ENCODE measurements at regions not wholly inside any gene's neighbourhood (a gene's known extent, or its start where the extent isn't known, plus 50 kb on each side); places are given as distances from the start of the nearest gene placed in this dataset.

- TF ChIP-seq CTCF (IDR thresholded peaks at IDR 0.05 in 2 of 3, conservative IDR thresholded peaks at IDR 0.05 in 1 of 3; ENCODE audit: control insufficient read depth in 2 of 3, extremely low read depth in 1 of 3, insufficient read depth in 1 of 3, low read depth in 3 of 3, low read length in 3 of 3), result no peak
- no peak for TF ChIP-seq RFX5 (IDR thresholded peaks at IDR 0.05; ENCODE audit: low read depth, low read length)
Observed at GRCh38 chr5:60509519-60509918, 190.4 kb downstream of the DEPDC1B start (continued).

DNA sequence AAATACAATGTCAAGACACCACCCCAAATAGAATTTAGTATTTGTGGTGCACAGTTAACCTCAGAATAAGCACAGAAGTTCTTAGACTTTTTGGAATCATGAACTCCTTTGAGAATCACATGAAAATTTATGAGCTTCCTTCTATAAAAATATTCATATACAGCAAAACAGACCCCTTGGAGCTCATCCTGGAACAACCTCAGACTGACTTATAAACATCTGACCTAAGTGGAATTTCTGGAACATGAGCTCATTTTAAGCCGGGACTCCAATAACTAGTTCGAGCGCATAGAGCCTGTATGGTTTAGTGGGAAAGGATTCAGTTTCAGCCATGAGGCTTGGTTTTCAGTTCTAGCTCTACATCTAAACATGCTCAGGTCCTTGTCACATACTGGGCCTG lies 192.3 kb downstream of the DEPDC1B start:
- BruUV-seq (replicated peaks), result no TSS peak

More for the DNA sequence above, 192.3 kb downstream of the DEPDC1B start:
- no peak for ATAC-seq
- Histone ChIP-seq H3K36me3 (ENCODE audit: control insufficient read depth in 2 of 2, insufficient read depth in 2 of 2, low read length in 1 of 2) (no peaks in the 10 kb centered on the region), H3K79me2 (ENCODE audit: control insufficient read depth, insufficient read depth, low read length) (no peaks in the 10 kb centered on the region; the same call in none of the 2 replicates), H3K4me1 (ENCODE audit: control insufficient read depth, insufficient read depth, low read length) (peaks cover 29% of the 10 kb centered on the region), H3K9me3 (replicated peaks; ENCODE audit: control insufficient read depth, insufficient read depth, low read length) (no peaks in the 10 kb centered on the region), H3K27me3 (replicated peaks in 1 of 2; ENCODE audit: control insufficient read depth in 2 of 2, insufficient read depth in 2 of 2, low read length in 1 of 2) (no peaks in the 10 kb centered on the region), H4K20me1 (ENCODE audit: control insufficient read depth, insufficient read depth) (no peaks in the 10 kb centered on the region), H3K4me2 (ENCODE audit: control insufficient read depth, insufficient read depth) (no peak overlapping the region; the same call in 1 of the 2 replicates), H3K9ac (ENCODE audit: control insufficient read depth, insufficient read depth, low read length) (no peak overlapping the region), H3K27ac (ENCODE audit: control insufficient read depth, insufficient read depth) (no peak overlapping the region), H3K4me3 (no peak overlapping the region), H2AFZ (ENCODE audit: control insufficient read depth, low read depth, low read length) (no peak overlapping the region)
- FAIRE-seq, result no peak
- POLR2A ChIA-PET, result interaction anchor here (0.6 to 1.5 kb wide), 2 partner anchors 9 to 31 kb away, joined by 3 to 6 read pairs; no protein-coding TSS in a partner anchor
- CTCF ChIA-PET, result interaction anchor here (0.9 to 1.4 kb wide), 2 partner anchors 12 to 15 kb away, joined by 3 read pairs; no protein-coding TSS in a partner anchor
- no peak for DNase-seq (ENCODE audit: low read depth, low spot score)
- TF ChIP-seq USF2 (IDR thresholded peaks at IDR 0.05; ENCODE audit: borderline replicate concordance, low read depth, low read length) (no peak), SMAD1 (IDR thresholded peaks at IDR 0.05; ENCODE audit: low read depth, partially characterized antibody) (no peak), BCL3 (IDR thresholded peaks at IDR 0.05; ENCODE audit: borderline replicate concordance, insufficient read depth, low read depth, low read length, poor library complexity, severe bottlenecking) (no peak)
- TF ChIP-seq, protein P1, sequence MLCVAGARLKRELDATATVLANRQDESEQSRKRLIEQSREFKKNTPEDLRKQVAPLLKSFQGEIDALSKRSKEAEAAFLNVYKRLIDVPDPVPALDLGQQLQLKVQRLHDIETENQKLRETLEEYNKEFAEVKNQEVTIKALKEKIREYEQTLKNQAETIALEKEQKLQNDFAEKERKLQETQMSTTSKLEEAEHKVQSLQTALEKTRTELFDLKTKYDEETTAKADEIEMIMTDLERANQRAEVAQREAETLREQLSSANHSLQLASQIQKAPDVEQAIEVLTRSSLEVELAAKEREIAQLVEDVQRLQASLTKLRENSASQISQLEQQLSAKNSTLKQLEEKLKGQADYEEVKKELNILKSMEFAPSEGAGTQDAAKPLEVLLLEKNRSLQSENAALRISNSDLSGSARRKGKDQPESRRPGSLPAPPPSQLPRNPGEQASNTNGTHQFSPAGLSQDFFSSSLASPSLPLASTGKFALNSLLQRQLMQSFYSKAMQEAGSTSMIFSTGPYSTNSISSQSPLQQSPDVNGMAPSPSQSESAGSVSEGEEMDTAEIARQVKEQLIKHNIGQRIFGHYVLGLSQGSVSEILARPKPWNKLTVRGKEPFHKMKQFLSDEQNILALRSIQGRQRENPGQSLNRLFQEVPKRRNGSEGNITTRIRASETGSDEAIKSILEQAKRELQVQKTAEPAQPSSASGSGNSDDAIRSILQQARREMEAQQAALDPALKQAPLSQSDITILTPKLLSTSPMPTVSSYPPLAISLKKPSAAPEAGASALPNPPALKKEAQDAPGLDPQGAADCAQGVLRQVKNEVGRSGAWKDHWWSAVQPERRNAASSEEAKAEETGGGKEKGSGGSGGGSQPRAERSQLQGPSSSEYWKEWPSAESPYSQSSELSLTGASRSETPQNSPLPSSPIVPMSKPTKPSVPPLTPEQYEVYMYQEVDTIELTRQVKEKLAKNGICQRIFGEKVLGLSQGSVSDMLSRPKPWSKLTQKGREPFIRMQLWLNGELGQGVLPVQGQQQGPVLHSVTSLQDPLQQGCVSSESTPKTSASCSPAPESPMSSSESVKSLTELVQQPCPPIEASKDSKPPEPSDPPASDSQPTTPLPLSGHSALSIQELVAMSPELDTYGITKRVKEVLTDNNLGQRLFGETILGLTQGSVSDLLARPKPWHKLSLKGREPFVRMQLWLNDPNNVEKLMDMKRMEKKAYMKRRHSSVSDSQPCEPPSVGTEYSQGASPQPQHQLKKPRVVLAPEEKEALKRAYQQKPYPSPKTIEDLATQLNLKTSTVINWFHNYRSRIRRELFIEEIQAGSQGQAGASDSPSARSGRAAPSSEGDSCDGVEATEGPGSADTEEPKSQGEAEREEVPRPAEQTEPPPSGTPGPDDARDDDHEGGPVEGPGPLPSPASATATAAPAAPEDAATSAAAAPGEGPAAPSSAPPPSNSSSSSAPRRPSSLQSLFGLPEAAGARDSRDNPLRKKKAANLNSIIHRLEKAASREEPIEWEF (IDR thresholded peaks at IDR 0.05; ENCODE audit: insufficient replicate concordance, low read depth, low read length), result no peak
- RAD21 ChIA-PET (ENCODE audit: unreplicated experiment), result interaction anchor here (0.8 to 1.1 kb wide), 2 partner anchors 9 to 13 kb away, joined by 3 read pairs; no protein-coding TSS in a partner anchor
- 100% methylated on average over 3 of the region's 3 CpGs for WGBS (ENCODE audit: insufficient coverage, insufficient replicate concordance, low lambda C conversion rate, missing lambda C conversion rate)
- intact Hi-C loops (cut with micrococcal nuclease; ENCODE audit: unreplicated experiment), result no loop called here
- in situ Hi-C loops (cut with MboI), result no loop called here
- SMC1A ChIA-PET (ENCODE audit: uncharacterized antibody, unreplicated experiment), result interaction anchor here (1.0 to 1.6 kb wide), 4 partner anchors 9 to 34 kb away, joined by 3 read pairs; no protein-coding TSS in a partner anchor
